ENCODE measurements at regions not wholly inside any gene's neighbourhood (a gene's known extent, or its start where the extent isn't known, plus 50 kb on each side); places are given as distances from the start of the nearest gene placed in this dataset.

DNA sequence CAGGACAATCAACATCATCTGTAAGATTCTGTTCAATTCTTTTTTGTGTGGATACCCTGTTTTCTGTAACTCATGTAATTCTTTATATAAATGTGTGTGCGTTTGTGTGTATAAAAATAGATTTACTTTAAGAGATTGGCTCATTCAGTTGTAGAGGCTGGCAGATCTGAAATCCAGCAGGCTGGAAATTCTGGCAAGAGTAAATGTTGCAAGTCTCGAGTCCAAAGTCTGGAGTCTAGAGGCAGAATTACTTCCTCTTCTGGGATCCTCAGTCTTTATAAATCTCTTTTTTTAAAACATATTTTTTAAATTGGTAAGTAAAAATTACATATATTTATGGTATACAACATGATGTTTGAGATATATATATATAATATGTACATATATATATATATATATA lies 202.1 kb upstream of the TMEM161B start:
- H3K9me1 ChIP-seq (ENCODE audit: insufficient read depth, low read length) = no peaks in the 10 kb centered on the region
- H3K4ac ChIP-seq (ENCODE audit: low read depth, low read length) = no peak overlapping the region
- H2AK9ac ChIP-seq (replicated peaks; ENCODE audit: low read depth, low read length, poor library complexity) = no peak overlapping the region
- H2AK5ac ChIP-seq (ENCODE audit: low read depth, low read length) = no peak overlapping the region
- H3K4me3 ChIP-seq (ENCODE audit: insufficient read depth, low read depth, low read length) = no peak overlapping the region
- no peak overlapping the region for H3K56ac ChIP-seq (ENCODE audit: extremely low read depth, insufficient read depth, low read length)
- no peaks in the 10 kb centered on the region for H3K9me3 ChIP-seq (ENCODE audit: control insufficient read depth, insufficient read depth, low read length)
- H2BK20ac ChIP-seq (ENCODE audit: low read depth, low read length) = no peak overlapping the region
- no peak overlapping the region for H4K91ac ChIP-seq (ENCODE audit: insufficient read depth, low read depth, low read length)
- H3K79me1 ChIP-seq (ENCODE audit: low read depth in 1 of 2, low read length in 2 of 2) = no peaks in the 10 kb centered on the region
- CTCF ChIA-PET = no interaction called here
- no peak overlapping the region for H3K27ac ChIP-seq (ENCODE audit: insufficient read depth, low read length)
- H2BK15ac ChIP-seq (ENCODE audit: low read depth, low read length) = no peak overlapping the region
- no peak overlapping the region for H2BK5ac ChIP-seq (ENCODE audit: low read depth, low read length, poor library complexity, severe bottlenecking)
- BruUV-seq (replicated peaks) = no TSS peak
- no peaks in the 10 kb centered on the region for H4K20me1 ChIP-seq (ENCODE audit: insufficient read depth, low read length)
- dilution Hi-C loops (cut with HindIII; ENCODE audit: low sequenced_read_pairs, unreplicated experiment) = no loop called here
- no peaks in the 10 kb centered on the region for H3K27me3 ChIP-seq (ENCODE audit: control insufficient read depth, insufficient read depth, low read length)
- H3K18ac ChIP-seq (ENCODE audit: low read depth, low read length) = no peak overlapping the region
- ATAC-seq (ENCODE audit: low read depth) (no peak), DNase-seq (no peak)
- intact Hi-C loops (cut with micrococcal nuclease) = no loop called here
- H2AFZ ChIP-seq (replicated peaks; ENCODE audit: low read length, poor library complexity) = no peak overlapping the region
- H4K5ac ChIP-seq (ENCODE audit: low read depth, low read length) = no peak overlapping the region
- no CpG with 5 or more reads among the region's 2 CpGs for WGBS, 2 experiments (ENCODE audit: extremely low coverage in 2 of 2, insufficient read length in 1 of 2)
- no peak overlapping the region for H3K23ac ChIP-seq (ENCODE audit: low read depth, low read length)
- no peaks in the 10 kb centered on the region for H3K36me3 ChIP-seq (ENCODE audit: control insufficient read depth, insufficient read depth, low read length)
- no peak overlapping the region for H3K4me2 ChIP-seq (ENCODE audit: low read depth, low read length)
- H3K14ac ChIP-seq (replicated peaks; ENCODE audit: low read depth, low read length) = no peak overlapping the region
- POLR2A ChIA-PET (ENCODE audit: unreplicated experiment) = no interaction called here
- H3K4me1 ChIP-seq (ENCODE audit: control insufficient read depth, insufficient read depth, low read length) = no peaks in the 10 kb centered on the region
- no peak overlapping the region for H3K9ac ChIP-seq (ENCODE audit: low read depth, low read length)
- H4K8ac ChIP-seq (ENCODE audit: low read depth in 2 of 2, low read length in 2 of 2) = no peak overlapping the region
- no peak overlapping the region for H2BK120ac ChIP-seq (ENCODE audit: low read depth, low read length)
- in situ Hi-C loops (cut with MboI; ENCODE audit: low sequenced_read_pairs) = no loop called here
- TF ChIP-seq MAFK (IDR thresholded peaks at IDR 0.05; ENCODE audit: low read depth, low read length) (no peak), MAZ (IDR thresholded peaks at IDR 0.05; ENCODE audit: borderline replicate concordance, low read depth, low read length) (no peak)

Data from IMR-90 (cell line).